A549 (cell line): ENCODE measurements at regions not wholly inside any gene's neighbourhood (a gene's known extent, or its start where the extent isn't known, plus 50 kb on each side); places are given as distances from the start of the nearest gene placed in this dataset.

Experiments
- ATAC-seq, 2 experiments: fragments of 200-7000 bp in 1 of 2; fragments of >200 bp in 1 of 2; cut with Nextera tagmentation in 1 of 2; cut with Tn5 transposase in 1 of 2; 3 replicates each; pipeline versions ENCODE4 v1.8.0 to v1.9.1; 2018 to 2020; ENCODE audit warnings: mild to moderate bottlenecking in 1 of 2, moderate library complexity in 1 of 2
- CTCF ChIA-PET: fragments of 300-600 bp; sonication (Branson Sonifier 250); formaldehyde crosslinking; extraction: SDS; loops from one replicate; lab custom pipeline; 2021; ENCODE audit warnings: antibody characterized with exemption, inconsistent platforms; lab: Yijun Ruan, JAX
- POLR2A ChIA-PET: fragments of 350-600 bp; formaldehyde crosslinking; extraction: SDS; loops from one replicate; lab custom pipeline; 2021; ENCODE audit warnings: antibody characterized with exemption, inconsistent platforms; lab: Yijun Ruan, JAX
- DNase-seq, 2 experiments: peaks; one replicate each; pipeline versions ENCODE4 v3.0.0 to v3.0.0-alpha.2; 2011 to 2016; ENCODE audit warnings: low read depth in 1 of 2, low spot score in 1 of 2
- FAIRE-seq: peaks from 2 replicates; lab custom pipeline; 2011; peaks lifted over from hg19 to GRCh38; lab: Jason Lieb, UNC
- H3K27ac ChIP-seq, 2 experiments: fragments of >200 bp; sonication (Bioruptor Twin); formaldehyde crosslinking; 3 replicates each; pipeline ENCODE4 v1.5.1; 2016 to 2017
- H3K4me1 ChIP-seq: fragments of >200 bp; sonication (Bioruptor Twin); formaldehyde crosslinking; 3 replicates; pipeline ENCODE4 v1.6.1; 2016
- H3K4me2 ChIP-seq: fragments of >200 bp; sonication (Bioruptor Twin); formaldehyde crosslinking; 3 replicates; pipeline ENCODE4 v1.6.1; 2016
- H3K4me3 ChIP-seq: fragments of >200 bp; sonication (Bioruptor Twin); formaldehyde crosslinking; 3 replicates; pipeline ENCODE4 v1.5.1; 2016
- H3K9me3 ChIP-seq: fragments of >200 bp; sonication (Bioruptor Twin); formaldehyde crosslinking; 3 replicates; pipeline ENCODE4 v1.6.1; 2016
- CBX2 ChIP-seq: fragments of 200-600 bp; sonication (generic); IDR thresholded peaks from 2 replicates; pipeline ENCODE4 v1.6.1; 2016; ENCODE audit warnings: low read depth, mild to moderate bottlenecking, borderline replicate concordance
- CBX8 ChIP-seq: fragments of 200-600 bp; sonication (generic); IDR thresholded peaks from 2 replicates; pipeline ENCODE4 v1.6.1; 2016
- CHD4 ChIP-seq: fragments of 200-600 bp; sonication (generic); IDR thresholded peaks from 2 replicates; pipeline ENCODE4 v1.6.1; 2016; ENCODE audit warnings: antibody characterized with exemption, mild to moderate bottlenecking, borderline replicate concordance
- EHMT2 ChIP-seq: fragments of 200-600 bp; sonication (generic); IDR thresholded peaks from 2 replicates; pipeline ENCODE4 v1.6.1; 2016; ENCODE audit warnings: antibody characterized with exemption, low read depth, mild to moderate bottlenecking, moderate library complexity
- FOSL2 ChIP-seq, 2 experiments: fragments of 450-650 bp in 1 of 2; fragments of >200 bp in 1 of 2; sonication (Bioruptor Twin) in 1 of 2; formaldehyde crosslinking; IDR thresholded peaks; 2 replicates each; pipeline versions ENCODE4 v1.5.0 to v1.6.1; 2016 to 2020; ENCODE audit warnings: mild to moderate bottlenecking in 1 of 2, moderate library complexity in 1 of 2
- HEYL ChIP-seq: fragments of 250-450 bp; sonication (Bioruptor Pico); IDR thresholded peaks from 2 replicates; pipeline ENCODE4 v1.8.0; 2021; ENCODE audit warnings: mild to moderate bottlenecking, moderate library complexity
- HOXB5 ChIP-seq: fragments of 250-450 bp; sonication (Bioruptor Pico); IDR thresholded peaks from 2 replicates; pipeline ENCODE4 v1.5.0; 2020; ENCODE audit warnings: mild to moderate bottlenecking, moderate library complexity
- JUN ChIP-seq, 2 experiments: fragments of >200 bp; sonication (Bioruptor Twin); formaldehyde crosslinking; IDR thresholded peaks; 2 replicates in 1 of 2; 3 replicates in 1 of 2; pipeline ENCODE4 v1.6.1; 2016 to 2017
- KDM1A ChIP-seq: fragments of 200-600 bp; sonication (generic); IDR thresholded peaks from 2 replicates; pipeline ENCODE4 v1.6.1; 2016; ENCODE audit warnings: low read depth, mild to moderate bottlenecking
- MAFK ChIP-seq: fragments of 450-650 bp; IDR thresholded peaks from 2 replicates; pipeline ENCODE4 v1.6.1; 2014; ENCODE audit not compliant: partially characterized antibody
- MAZ ChIP-seq: fragments of 150-350 bp; IDR thresholded peaks from 2 replicates; pipeline ENCODE4 v1.6.1; 2014; ENCODE audit warnings: antibody characterized with exemption, low read depth, low read length, borderline replicate concordance
- NR3C1 ChIP-seq: fragments of >200 bp; sonication (Bioruptor Twin); formaldehyde crosslinking; IDR thresholded peaks from 3 replicates; pipeline ENCODE4 v1.6.1; 2017
- POLR2AphosphoS2 ChIP-seq: conservative IDR thresholded peaks from 2 replicates; pipeline ENCODE4 v1.6.1; 2012; ENCODE audit warnings: low read length, improper control_type of control experiment, inconsistent platforms
- RAD21 ChIP-seq, 2 experiments: fragments of >200 bp in 1 of 2; sonication (Bioruptor Twin) in 1 of 2; formaldehyde crosslinking in 1 of 2; IDR thresholded peaks in 1 of 2; conservative IDR thresholded peaks in 1 of 2; 2 replicates in 1 of 2; 3 replicates in 1 of 2; pipeline ENCODE4 v1.6.1; 2012 to 2018; ENCODE audit warnings: inconsistent platforms in 1 of 2
- RARB ChIP-seq: fragments of 250-450 bp; sonication (Bioruptor Pico); IDR thresholded peaks from 2 replicates; pipeline ENCODE4 v1.8.0; 2021; ENCODE audit warnings: mild to moderate bottlenecking, moderate library complexity
- TFCP2L1 ChIP-seq: fragments of 250-450 bp; sonication (Bioruptor Pico); IDR thresholded peaks from 2 replicates; pipeline ENCODE4 v1.5.0; 2021; ENCODE audit warnings: mild to moderate bottlenecking
- TP53 ChIP-seq: fragments of 250-450 bp; sonication (Bioruptor Pico); IDR thresholded peaks from 2 replicates; pipeline ENCODE4 v1.5.0; 2021; ENCODE audit warnings: mild to moderate bottlenecking, moderate library complexity
- ZNF302 ChIP-seq: fragments of 250-450 bp; sonication (Bioruptor Pico); IDR thresholded peaks from 2 replicates; pipeline ENCODE4 v1.9.0; 2021; ENCODE audit warnings: inconsistent platforms, mild to moderate bottlenecking, moderate library complexity
- ZSCAN20 ChIP-seq: fragments of 250-450 bp; sonication (Bioruptor Pico); IDR thresholded peaks from 2 replicates; pipeline ENCODE4 v1.8.0; 2022; ENCODE audit warnings: mild to moderate bottlenecking, moderate library complexity
- WGBS: methylation state at CpG from one replicate; pipeline ENCODE4 v1.1.6; 2017; ENCODE audit errors: missing lambda C conversion rate; 5-methylcytosine and 5-hydroxymethylcytosine counted together
- TF ChIP-seq, protein P1 (sequence below): fragments of 150-350 bp; IDR thresholded peaks from 2 replicates; pipeline ENCODE4 v1.6.1; 2014; ENCODE audit warnings: low read depth, mild to moderate bottlenecking, low read length
- TF ChIP-seq, protein P2 (sequence below): IDR thresholded peaks from 2 replicates; pipeline ENCODE4 v1.6.1; 2012
- TF ChIP-seq, protein P3 (sequence below): fragments of 250-450 bp; sonication (Bioruptor Pico); IDR thresholded peaks from 2 replicates; pipeline ENCODE4 v1.5.0; 2020; ENCODE audit warnings: low read depth, mild to moderate bottlenecking, moderate library complexity
- TF ChIP-seq, protein P4 (sequence below): fragments of 450-650 bp; IDR thresholded peaks from 2 replicates; pipeline ENCODE4 v1.6.1; 2014; ENCODE audit warnings: antibody characterized with exemption

DNA sequence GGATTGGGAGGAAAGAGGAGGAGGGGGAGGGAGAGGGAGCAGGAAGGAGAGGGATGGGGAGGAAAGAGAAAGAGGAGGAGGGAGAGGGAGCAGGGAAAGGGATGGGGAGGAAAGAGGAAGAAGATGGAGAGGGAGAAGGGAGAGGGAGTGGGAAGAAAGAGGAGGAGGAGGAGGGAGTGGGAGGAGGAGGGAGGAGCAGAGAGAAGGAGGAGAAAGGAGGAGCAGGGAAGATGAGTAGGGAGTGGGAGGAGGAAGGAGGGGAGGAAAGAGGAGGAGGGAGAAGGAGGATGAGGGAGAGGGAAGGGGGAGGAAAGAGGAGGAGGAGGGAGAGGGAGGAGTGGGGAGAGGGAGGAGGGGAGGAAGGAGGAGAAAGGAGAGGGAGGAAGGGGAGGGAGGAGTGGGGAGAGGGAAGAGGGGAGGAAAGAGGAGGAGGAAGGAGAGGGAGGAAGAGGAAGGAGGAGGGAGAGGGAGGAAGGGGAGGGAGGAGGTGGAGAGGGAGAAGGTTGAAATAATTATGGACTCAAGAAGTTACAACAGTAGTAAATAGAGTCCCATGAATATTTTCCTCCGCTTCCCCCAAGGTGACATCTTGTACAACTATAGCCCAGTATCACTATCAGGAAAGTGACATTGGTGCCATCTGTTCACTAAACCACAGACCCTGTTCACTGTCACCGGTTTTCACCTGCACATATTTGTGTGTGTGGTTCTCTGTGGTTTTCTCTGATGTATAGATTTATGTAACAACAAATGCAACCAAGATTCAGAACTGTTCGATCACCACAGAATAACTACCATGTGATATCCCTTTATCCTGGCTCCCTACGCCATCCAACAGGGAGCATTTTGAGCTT lies 325.3 kb upstream of the EEF2KMT start:
- no peak overlapping the region for H3K27ac ChIP-seq
- no peak for TF ChIP-seq CBX2
- TF ChIP-seq, protein P1, sequence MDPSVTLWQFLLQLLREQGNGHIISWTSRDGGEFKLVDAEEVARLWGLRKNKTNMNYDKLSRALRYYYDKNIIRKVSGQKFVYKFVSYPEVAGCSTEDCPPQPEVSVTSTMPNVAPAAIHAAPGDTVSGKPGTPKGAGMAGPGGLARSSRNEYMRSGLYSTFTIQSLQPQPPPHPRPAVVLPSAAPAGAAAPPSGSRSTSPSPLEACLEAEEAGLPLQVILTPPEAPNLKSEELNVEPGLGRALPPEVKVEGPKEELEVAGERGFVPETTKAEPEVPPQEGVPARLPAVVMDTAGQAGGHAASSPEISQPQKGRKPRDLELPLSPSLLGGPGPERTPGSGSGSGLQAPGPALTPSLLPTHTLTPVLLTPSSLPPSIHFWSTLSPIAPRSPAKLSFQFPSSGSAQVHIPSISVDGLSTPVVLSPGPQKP: no peak
- TF ChIP-seq KDM1A: no peak
- TF ChIP-seq, protein P2, sequence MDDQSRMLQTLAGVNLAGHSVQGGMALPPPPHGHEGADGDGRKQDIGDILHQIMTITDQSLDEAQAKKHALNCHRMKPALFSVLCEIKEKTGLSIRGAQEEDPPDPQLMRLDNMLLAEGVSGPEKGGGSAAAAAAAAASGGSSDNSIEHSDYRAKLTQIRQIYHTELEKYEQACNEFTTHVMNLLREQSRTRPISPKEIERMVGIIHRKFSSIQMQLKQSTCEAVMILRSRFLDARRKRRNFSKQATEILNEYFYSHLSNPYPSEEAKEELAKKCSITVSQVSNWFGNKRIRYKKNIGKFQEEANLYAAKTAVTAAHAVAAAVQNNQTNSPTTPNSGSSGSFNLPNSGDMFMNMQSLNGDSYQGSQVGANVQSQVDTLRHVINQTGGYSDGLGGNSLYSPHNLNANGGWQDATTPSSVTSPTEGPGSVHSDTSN: no peak
- no peak for TF ChIP-seq CBX8
- TF ChIP-seq POLR2AphosphoS2: no peak
- no peak for TF ChIP-seq MAFK
- TF ChIP-seq TP53: no peak
- TF ChIP-seq FOSL2 (IDR thresholded peaks at IDR 0.05): no peak
- no peak for TF ChIP-seq FOSL2 (CRISPR knock-in tag; IDR thresholded peaks at IDR 0.05)
- TF ChIP-seq HEYL (CRISPR knock-in tag): no peak
- no peak for TF ChIP-seq MAZ
- TF ChIP-seq CHD4: no peak
- TF ChIP-seq ZNF302 (CRISPR knock-in tag): no peak
- TF ChIP-seq TFCP2L1 (CRISPR knock-in tag): no peak
- no peak for TF ChIP-seq RAD21 (conservative IDR thresholded peaks at IDR 0.05 in 1 of 2, IDR thresholded peaks at IDR 0.05 in 1 of 2)
- CTCF ChIA-PET: interaction anchor here (0.6 kb wide), 1 partner anchor 318 kb away, joined by 3 read pairs; no protein-coding TSS in a partner anchor
- FAIRE-seq (no peak), DNase-seq (no peak), ATAC-seq (no peak)
- H3K4me2 ChIP-seq: no peak overlapping the region
- no peaks in the 10 kb centered on the region for H3K9me3 ChIP-seq
- H3K4me3 ChIP-seq: no peak overlapping the region
- 12% methylated on average over 4 of the region's 4 CpGs for WGBS
- POLR2A ChIA-PET: no interaction called here
- no peaks in the 10 kb centered on the region for H3K4me1 ChIP-seq

DNA sequence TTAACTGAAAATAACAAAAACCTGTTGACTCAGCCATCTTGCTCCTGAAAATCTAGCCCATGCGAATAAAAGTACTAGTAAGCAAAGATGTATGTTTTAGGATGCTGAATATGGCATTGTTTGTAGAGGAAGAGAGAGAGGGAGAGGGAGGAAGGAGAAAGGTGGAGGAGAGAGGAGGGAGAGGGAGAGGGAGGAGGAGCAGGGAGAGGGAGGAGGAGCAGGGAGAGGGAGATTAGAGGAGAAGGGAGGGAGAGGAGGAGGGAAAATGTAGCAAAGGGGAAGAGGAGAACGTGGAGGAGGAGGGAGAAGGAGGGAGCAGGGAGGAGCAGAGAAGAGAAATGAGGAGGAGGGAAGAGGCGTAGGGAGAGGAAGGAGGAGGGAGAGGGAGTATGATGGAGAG lies 324.5 kb upstream of the EEF2KMT start:
- DNase-seq (no peak), ATAC-seq (no peak), FAIRE-seq (no peak)
- no peak overlapping the region for H3K4me2 ChIP-seq
- H3K4me1 ChIP-seq: no peaks in the 10 kb centered on the region
- H3K4me3 ChIP-seq: no peak overlapping the region
- TF ChIP-seq RARB (CRISPR knock-in tag) (no peak), TP53 (no peak), ZSCAN20 (CRISPR knock-in tag) (no peak), NR3C1 (no peak), EHMT2 (no peak), JUN (IDR thresholded peaks at IDR 0.05) (no peak), HOXB5 (CRISPR knock-in tag) (no peak)
- TF ChIP-seq, protein P3, sequence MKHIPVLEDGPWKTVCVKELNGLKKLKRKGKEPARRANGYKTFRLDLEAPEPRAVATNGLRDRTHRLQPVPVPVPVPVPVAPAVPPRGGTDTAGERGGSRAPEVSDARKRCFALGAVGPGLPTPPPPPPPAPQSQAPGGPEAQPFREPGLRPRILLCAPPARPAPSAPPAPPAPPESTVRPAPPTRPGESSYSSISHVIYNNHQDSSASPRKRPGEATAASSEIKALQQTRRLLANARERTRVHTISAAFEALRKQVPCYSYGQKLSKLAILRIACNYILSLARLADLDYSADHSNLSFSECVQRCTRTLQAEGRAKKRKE (CRISPR knock-in tag): no peak
- TF ChIP-seq, protein P4, sequence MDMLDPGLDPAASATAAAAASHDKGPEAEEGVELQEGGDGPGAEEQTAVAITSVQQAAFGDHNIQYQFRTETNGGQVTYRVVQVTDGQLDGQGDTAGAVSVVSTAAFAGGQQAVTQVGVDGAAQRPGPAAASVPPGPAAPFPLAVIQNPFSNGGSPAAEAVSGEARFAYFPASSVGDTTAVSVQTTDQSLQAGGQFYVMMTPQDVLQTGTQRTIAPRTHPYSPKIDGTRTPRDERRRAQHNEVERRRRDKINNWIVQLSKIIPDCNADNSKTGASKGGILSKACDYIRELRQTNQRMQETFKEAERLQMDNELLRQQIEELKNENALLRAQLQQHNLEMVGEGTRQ: no peak
- 1% methylated on average over 2 of the region's 3 CpGs for WGBS
- POLR2A ChIA-PET: no interaction called here
- H3K9me3 ChIP-seq: no peaks in the 10 kb centered on the region
- CTCF ChIA-PET: no interaction called here
- H3K27ac ChIP-seq: no peak overlapping the region
